ENCODE measurements at regions not wholly inside any gene's neighbourhood (a gene's known extent, or its start where the extent isn't known, plus 50 kb on each side); places are given as distances from the start of the nearest gene placed in this dataset.

GRCh38 chr2:121132054-121132761 lies 152.8 kb downstream of the TFCP2L1 start:
- H3K27ac ChIP-seq: no peak overlapping the region
- DNase-seq: no peak
- TF ChIP-seq CTCF (IDR thresholded peaks at IDR 0.05) (no peak), POLR2A (IDR thresholded peaks at IDR 0.05) (no peak), EP300 (IDR thresholded peaks at IDR 0.05) (no peak)
- no peaks in the 10 kb centered on the region for H3K27me3 ChIP-seq
- H3K9me3 ChIP-seq: no peaks in the 10 kb centered on the region
- H3K4me3 ChIP-seq: no peak overlapping the region
- intact Hi-C loops (cut with DNase I): no loop called here
- WGBS, 3 donors: 62 to 67% (median 67%) methylated on average over 15 of the region's 15 CpGs
- H3K36me3 ChIP-seq: no peaks in the 10 kb centered on the region
- no peaks in the 10 kb centered on the region for H3K4me1 ChIP-seq (ENCODE audit: insufficient read depth)

GRCh38 chr2:121132762-121133107 lies 152.3 kb downstream of the TFCP2L1 start:
- H3K36me3 ChIP-seq: no peaks in the 10 kb centered on the region
- H3K27ac ChIP-seq: no peak overlapping the region
- H3K9me3 ChIP-seq: no peaks in the 10 kb centered on the region
- intact Hi-C loops (cut with DNase I): no loop called here
- TF ChIP-seq POLR2A (IDR thresholded peaks at IDR 0.05) (no peak), EP300 (IDR thresholded peaks at IDR 0.05) (no peak)
- WGBS, 3 donors: 37 to 40% (median 39%) methylated on average over 6 of the region's 6 CpGs
- no peaks in the 10 kb centered on the region for H3K4me1 ChIP-seq (ENCODE audit: insufficient read depth)
- H3K4me3 ChIP-seq: no peak overlapping the region
- no peak for DNase-seq
- H3K27me3 ChIP-seq: no peaks in the 10 kb centered on the region

GRCh38 chr2:121133551-121134319 lies 151.3 kb downstream of the TFCP2L1 start:
- TF ChIP-seq EP300 (IDR thresholded peaks at IDR 0.05): no peak
- no peak for TF ChIP-seq CTCF (IDR thresholded peaks at IDR 0.05)
- TF ChIP-seq POLR2A (IDR thresholded peaks at IDR 0.05): no peak
- no peaks in the 10 kb centered on the region for H3K27me3 ChIP-seq
- intact Hi-C loops (cut with DNase I): no loop called here
- H3K27ac ChIP-seq: no peak overlapping the region
- H3K36me3 ChIP-seq: no peaks in the 10 kb centered on the region
- H3K4me3 ChIP-seq: no peak overlapping the region
- no peaks in the 10 kb centered on the region for H3K4me1 ChIP-seq (ENCODE audit: insufficient read depth)
- WGBS, 3 donors: 72 to 76% (median 73%) methylated on average over 12 to 13 of the region's 13 CpGs
- DNase-seq: no peak
- H3K9me3 ChIP-seq: no peaks in the 10 kb centered on the region

- Histone ChIP-seq H3K4me3 (no peak overlapping the region), H3K27me3 (no peaks in the 10 kb centered on the region), H3K4me1 (ENCODE audit: insufficient read depth) (no peaks in the 10 kb centered on the region), H3K36me3 (no peaks in the 10 kb centered on the region), H3K9me3 (no peaks in the 10 kb centered on the region), H3K27ac (no peak overlapping the region)
- 53 to 77% (median 63%) methylated on average over 8 of the region's 8 CpGs for whole genome bisulfite sequencing, 3 donors
- intact Hi-C loops (cut with DNase I): no loop called here
- no peak for DNase-seq
- no peak for TF ChIP-seq POLR2A (IDR thresholded peaks at IDR 0.05)
- TF ChIP-seq EP300 (IDR thresholded peaks at IDR 0.05): no peak
- TF ChIP-seq CTCF (IDR thresholded peaks at IDR 0.05): no peak
Measured at GRCh38 chr2:121134728-121135127, 150.3 kb downstream of the TFCP2L1 start.

Measured in ovary (tissue), 7 donors.